Thyroid gland (tissue), 4 donors: ENCODE measurements at regions not wholly inside any gene's neighbourhood (a gene's known extent, or its start where the extent isn't known, plus 50 kb on each side); places are given as distances from the start of the nearest gene placed in this dataset.

ENCODE experiments used
- CTCF ChIP-seq, 6 experiments: fragments of 200-600 bp in 3 of 6; fragments of 450-650 bp in 3 of 6; sonication (generic) in 3 of 6; IDR thresholded peaks; one replicate each; pipeline ENCODE4 v1.5.1; 2016 to 2019; ENCODE audit warnings: antibody characterized with exemption in 6 of 6, mild to moderate bottlenecking in 2 of 6, inconsistent platforms in 1 of 6, moderate library complexity in 1 of 6
- POLR2A ChIP-seq, 2 donors: fragments of 450-650 bp; IDR thresholded peaks; one replicate each; pipeline ENCODE4 v1.6.1; 2017; ENCODE audit warnings: antibody characterized with exemption in 2 of 2, mild to moderate bottlenecking in 2 of 2, moderate library complexity in 1 of 2

GRCh38 chr21:27825035-27825434 is 858.1 kb upstream of the ADAMTS5 start:
- no peak for TF ChIP-seq CTCF (IDR thresholded peaks at IDR 0.05)
- TF ChIP-seq POLR2A (IDR thresholded peaks at IDR 0.05): no peak
